ENCODE measurements at regions not wholly inside any gene's neighbourhood (a gene's known extent, or its start where the extent isn't known, plus 50 kb on each side); places are given as distances from the start of the nearest gene placed in this dataset.
"Not testable (repeated sequence)": the region's sequence is repeated elsewhere in the genome, so short reads cannot be mapped to it uniquely, and the experiment has no call there.

GRCh38 chr13:44848920-44849676 lies 140.2 kb downstream of the NUFIP1 start:
- in situ Hi-C loops (cut with MboI; ENCODE audit: low sequenced_read_pairs in 4 of 4), result no loop called here
- peak in 1 of 2 donors; percentile 32 for DNase-seq

GRCh38 chr13:44845281-44846058 lies 143.8 kb downstream of the NUFIP1 start:
- peaks cover 16 to 22% of the 10 kb centered on the region in 2 donors for H3K4me1 ChIP-seq
- H3K36me3 ChIP-seq; intact Hi-C loops (cut with DNase I; ENCODE audit: low total_unique reads); ATAC-seq; H3K9me3 ChIP-seq; DNase-seq; H3K27ac ChIP-seq; H3K27me3 ChIP-seq; in situ Hi-C loops (cut with MboI; ENCODE audit: low sequenced_read_pairs in 4 of 4); H3K4me3 ChIP-seq: not testable (repeated sequence)

More at GRCh38 chr13:44848920-44849676, 140.2 kb downstream of the NUFIP1 start:
- intact Hi-C loops (cut with DNase I; ENCODE audit: low total_unique reads), result no loop called here
- no peak overlapping the region for H3K4me3 ChIP-seq
- H3K4me1 ChIP-seq, result peaks cover 28 to 37% of the 10 kb centered on the region in 2 donors
- peak; percentile 33 to 52 for ATAC-seq
- no peaks in the 10 kb centered on the region for H3K27me3 ChIP-seq
- H3K9me3 ChIP-seq, result no peaks in the 10 kb centered on the region
- no peaks in the 10 kb centered on the region for H3K36me3 ChIP-seq
- TF ChIP-seq CTCF (IDR thresholded peaks at IDR 0.05 in 4 of 5, conservative IDR thresholded peaks at IDR 0.05 in 1 of 5) (no peak), POLR2A (IDR thresholded peaks at IDR 0.05) (no peak)
- peak overlapping the region; percentile 65 to 95 (median 72) for H3K27ac ChIP-seq

GRCh38 chr13:44844786-44845185 lies 144.5 kb downstream of the NUFIP1 start:
- Histone ChIP-seq H3K4me3 (no peak overlapping the region), H3K27ac (no peak overlapping the region), H3K36me3 (no peaks in the 10 kb centered on the region), H3K9me3 (no peaks in the 10 kb centered on the region), H3K4me1 (peaks cover 12 to 18% of the 10 kb centered on the region in 2 donors), H3K27me3 (no peaks in the 10 kb centered on the region)
- TF ChIP-seq CTCF (IDR thresholded peaks at IDR 0.05 in 4 of 5, conservative IDR thresholded peaks at IDR 0.05 in 1 of 5) (no peak), POLR2A (IDR thresholded peaks at IDR 0.05) (no peak)
- in situ Hi-C loops (cut with MboI; ENCODE audit: low sequenced_read_pairs in 4 of 4), result no loop called here
- DNase-seq (no peak), ATAC-seq (no peak)
- intact Hi-C loops (cut with DNase I; ENCODE audit: low total_unique reads), result no loop called here

GRCh38 chr13:44843403-44843802 lies 145.9 kb downstream of the NUFIP1 start:
- peak overlapping the region in 1 of 4 donors; percentile 14 for H3K27ac ChIP-seq
- in situ Hi-C loops (cut with MboI; ENCODE audit: low sequenced_read_pairs in 4 of 4), result no loop called here
- peak; percentile 46 to 47 for ATAC-seq

More at GRCh38 chr13:44843403-44843802, 145.9 kb downstream of the NUFIP1 start:
- H3K36me3 ChIP-seq, result no peaks in the 10 kb centered on the region
- H3K4me3 ChIP-seq, result no peak overlapping the region
- H3K27me3 ChIP-seq, result no peaks in the 10 kb centered on the region
- H3K4me1 ChIP-seq, result peaks cover 3 to 6% of the 10 kb centered on the region in 2 donors
- TF ChIP-seq POLR2A (IDR thresholded peaks at IDR 0.05), result no peak
- TF ChIP-seq CTCF (IDR thresholded peaks at IDR 0.05 in 4 of 5, conservative IDR thresholded peaks at IDR 0.05 in 1 of 5), result no peak
- intact Hi-C loops (cut with DNase I; ENCODE audit: low total_unique reads), result no loop called here
- no peaks in the 10 kb centered on the region for H3K9me3 ChIP-seq
- DNase-seq, result no peak
